HG02763 (cell line): ENCODE measurements at regions not wholly inside any gene's neighbourhood (a gene's known extent, or its start where the extent isn't known, plus 50 kb on each side); places are given as distances from the start of the nearest gene placed in this dataset.

ENCODE experiments used
- ATAC-seq: cut with Tn5 transposase; IDR thresholded peaks from one replicate; pipeline ENCODE4 v1.9.1; 2021; ENCODE audit warnings: mild to moderate bottlenecking, moderate library complexity; ENCODE audit not compliant: unreplicated experiment

DNA sequence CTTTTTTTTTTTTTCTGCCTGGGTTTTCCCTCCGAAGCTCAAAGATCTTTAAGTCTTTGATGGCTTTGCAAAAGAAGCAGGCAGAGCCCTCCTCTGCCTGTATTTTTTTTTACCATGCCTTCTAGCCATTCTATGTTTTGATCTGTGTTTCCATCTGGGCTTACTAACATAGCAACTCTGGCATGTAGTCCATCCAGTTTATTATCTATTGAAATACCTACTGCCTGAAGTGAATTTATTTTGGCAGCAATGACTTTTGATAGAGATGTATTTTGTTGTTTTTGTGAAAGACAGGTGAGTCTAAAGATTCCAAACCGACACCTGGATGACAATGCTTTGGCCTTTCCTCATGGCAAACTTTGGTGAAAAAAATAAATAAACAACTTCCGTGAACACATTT, 1157.7 kb upstream of the MAP3K7 start:
- no peak for ATAC-seq

DNA sequence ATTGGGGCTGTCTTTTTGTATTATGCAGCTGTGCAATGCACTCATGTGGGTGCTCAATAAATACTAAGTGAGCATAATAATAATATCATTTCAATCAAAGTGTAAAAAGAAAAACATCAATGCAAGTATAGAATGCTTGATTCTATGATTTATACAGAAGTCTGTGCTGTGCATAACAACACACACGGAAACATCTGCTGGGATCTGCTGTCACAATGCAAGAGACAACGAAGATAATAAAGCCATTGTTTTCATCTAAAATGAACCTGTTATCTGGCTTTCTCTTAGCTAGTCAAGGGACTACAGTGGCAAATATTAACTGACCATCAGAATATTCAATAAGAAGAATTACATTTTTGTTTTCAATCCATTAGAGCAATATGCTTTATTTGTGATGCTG, 1156.9 kb upstream of the MAP3K7 start:
- ATAC-seq = no peak

GRCh38 chr6:91731939-91732338, 1145.1 kb upstream of the MAP3K7 start:
- ATAC-seq = no peak

DNA sequence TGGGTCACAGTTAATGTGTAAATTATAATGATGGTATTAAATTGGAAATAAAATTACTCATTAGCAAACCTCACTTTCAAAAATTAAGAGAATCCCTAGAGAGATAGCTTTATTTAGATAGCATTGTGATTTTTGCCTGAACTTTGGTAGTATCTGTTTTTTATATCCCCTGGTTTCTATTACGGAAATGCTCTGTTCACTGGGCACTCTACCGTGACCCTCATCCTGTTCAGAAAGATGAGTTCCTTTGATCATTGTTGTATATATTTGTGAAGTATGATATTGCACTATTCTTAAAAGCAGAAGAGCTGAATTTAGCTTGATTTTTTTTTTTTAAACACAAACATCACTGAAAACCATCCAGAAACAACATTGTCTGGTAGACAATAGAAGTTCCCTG, 1143.8 kb upstream of the MAP3K7 start:
- no peak for ATAC-seq

GRCh38 chr6:91720324-91720723, 1133.5 kb upstream of the MAP3K7 start:
- no peak for ATAC-seq

- no peak for ATAC-seq
Observed at GRCh38 chr6:91719414-91719813, 1132.5 kb upstream of the MAP3K7 start.

DNA sequence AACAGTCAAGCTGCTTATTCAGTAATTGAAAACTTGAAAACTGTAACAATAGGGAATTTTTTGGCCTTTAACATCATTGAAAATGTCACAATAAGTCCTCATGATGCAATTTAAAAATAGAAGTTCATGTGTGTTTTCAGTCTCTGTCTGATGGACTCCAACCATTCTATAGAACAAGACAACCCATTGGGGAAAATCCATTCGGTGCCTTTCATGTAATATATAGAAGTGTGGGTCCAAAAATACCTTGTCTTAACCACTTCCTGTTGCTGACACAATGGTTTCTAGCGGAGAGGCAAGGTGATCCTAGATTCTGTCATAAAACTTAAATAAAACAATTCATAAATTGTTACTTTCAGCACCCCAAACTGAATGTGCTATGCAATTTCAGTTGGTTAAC, 1131.3 kb upstream of the MAP3K7 start:
- ATAC-seq = no peak

DNA sequence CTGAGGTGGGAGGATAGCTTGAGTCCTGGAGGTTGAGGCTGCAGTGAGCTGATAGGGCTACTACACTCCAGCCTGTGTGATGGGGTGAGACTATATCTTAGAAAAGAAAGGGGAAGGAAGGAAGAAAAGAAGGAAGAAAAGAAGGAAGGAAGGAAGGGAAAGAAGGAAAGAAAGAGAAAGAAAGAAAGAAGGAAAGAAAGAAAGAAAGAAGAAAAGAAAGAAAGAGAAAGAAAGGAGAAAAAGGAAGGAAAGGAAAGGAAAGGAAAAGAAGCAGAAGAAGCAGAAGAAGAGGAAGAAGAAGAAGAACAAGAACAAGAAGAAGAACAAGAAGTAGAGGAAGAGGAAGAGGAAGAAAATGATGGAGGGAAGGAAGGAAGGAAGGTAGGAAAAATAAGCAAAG, 1130.2 kb upstream of the MAP3K7 start:
- no peak for ATAC-seq

- no peak for ATAC-seq
Observed at GRCh38 chr6:91716361-91716760, 1129.5 kb upstream of the MAP3K7 start.

DNA sequence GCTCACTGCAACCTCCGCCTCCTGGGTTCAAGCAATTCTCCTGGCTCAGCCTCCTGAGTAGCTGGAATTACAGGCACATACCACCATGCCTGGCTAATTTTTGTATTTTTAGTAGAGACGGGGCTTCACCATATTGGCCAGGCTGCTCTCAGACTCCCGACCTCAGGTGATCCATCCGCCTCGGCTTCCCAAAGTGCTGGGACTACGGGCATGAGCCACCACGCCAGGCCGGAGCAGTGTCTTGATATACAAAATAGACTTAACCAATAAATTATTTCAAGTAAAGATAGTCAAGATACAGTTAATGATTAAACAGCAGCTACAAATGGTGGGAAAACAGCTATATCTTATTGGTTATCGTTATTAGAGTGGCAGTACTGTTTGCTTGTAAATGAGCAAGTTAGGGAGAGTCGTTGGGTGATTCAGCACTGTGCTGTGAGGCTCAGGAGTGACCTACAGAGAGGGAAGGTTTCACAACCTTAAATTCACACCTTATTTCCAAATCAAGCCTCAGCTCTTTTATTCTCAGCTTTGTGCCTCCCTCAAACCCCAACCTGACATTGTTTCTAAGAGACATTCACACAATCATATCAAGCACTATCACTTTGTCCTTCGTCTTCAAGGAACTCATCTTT, 1128.4 kb upstream of the MAP3K7 start:
- ATAC-seq = no peak

- ATAC-seq = no peak
Observed at GRCh38 chr6:91713911-91714310, 1127.0 kb upstream of the MAP3K7 start.

DNA sequence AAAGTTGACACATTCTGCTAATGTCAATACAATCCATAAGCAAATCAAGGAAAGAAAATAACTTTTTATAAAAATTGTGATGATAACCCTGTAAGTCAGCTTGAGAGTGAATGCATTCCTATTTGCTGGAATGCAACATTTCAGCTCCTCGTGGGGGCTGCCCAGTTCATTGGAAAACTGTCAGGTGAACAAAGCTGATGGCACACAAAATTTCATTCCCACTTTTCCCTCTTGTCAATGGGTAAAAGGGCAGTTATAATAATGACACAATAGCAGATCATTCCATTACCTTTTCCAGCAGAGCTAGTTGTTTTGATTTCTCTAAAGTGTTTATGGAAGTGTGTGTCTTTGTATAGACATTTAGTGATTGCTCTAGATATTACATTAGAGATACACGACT, 1124.6 kb upstream of the MAP3K7 start:
- no peak for ATAC-seq

DNA sequence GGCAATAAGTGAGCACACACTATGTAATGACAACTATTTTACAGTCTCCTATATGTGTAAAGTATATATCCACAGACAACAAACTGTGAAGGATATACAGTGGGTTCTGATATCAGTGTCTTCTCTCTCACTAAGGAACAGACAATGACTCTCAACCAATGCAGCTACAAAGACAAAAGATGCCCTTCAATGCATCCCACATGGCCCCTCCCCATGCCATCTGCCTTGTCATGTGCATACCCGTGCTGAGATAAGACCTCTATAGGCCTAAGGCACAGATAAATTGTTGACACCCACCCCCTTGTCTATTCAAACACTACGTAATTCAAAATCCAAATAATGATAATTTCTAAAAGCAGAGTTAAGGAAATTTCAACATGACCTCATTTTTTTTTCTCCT, 1123.5 kb upstream of the MAP3K7 start:
- no peak for ATAC-seq

GRCh38 chr6:91708534-91708933, 1121.7 kb upstream of the MAP3K7 start:
- no peak for ATAC-seq

DNA sequence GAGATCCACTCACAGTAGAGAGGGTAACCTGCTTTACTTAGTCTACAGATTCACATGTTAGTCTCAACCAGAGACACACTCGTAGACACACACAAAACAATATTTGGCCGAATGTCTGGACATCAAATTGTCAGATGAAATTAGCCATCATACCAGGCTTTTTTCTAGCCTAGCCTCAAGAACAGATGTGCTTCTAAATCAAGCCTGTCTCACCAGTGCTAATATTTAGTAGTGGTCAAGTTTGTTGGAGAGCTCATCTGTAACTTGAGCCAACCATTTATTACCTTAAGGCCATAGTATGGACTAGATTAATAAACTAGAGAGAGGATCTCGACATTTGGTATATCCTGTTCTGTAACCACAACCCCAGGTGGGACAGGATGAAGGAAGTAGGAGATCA, 1118.8 kb upstream of the MAP3K7 start:
- no peak for ATAC-seq

DNA sequence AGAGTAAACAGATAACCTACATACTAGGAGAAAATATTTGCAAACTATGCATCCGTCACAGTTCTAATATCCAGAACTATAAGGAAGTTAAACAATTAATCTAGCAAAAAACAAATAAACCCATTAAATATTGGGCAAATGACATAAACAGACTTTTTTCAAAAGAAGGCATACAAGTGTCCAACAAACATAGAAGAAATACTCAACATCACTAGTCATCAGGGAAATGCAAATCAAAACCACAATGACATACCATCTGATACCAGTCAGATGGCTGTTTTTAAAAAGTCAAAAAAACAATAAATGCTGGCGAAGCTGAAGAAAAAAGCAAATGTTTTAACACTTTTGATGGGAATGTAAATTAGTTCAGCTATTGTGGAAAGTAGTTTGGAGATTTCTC, 1117.7 kb upstream of the MAP3K7 start:
- no peak for ATAC-seq

DNA sequence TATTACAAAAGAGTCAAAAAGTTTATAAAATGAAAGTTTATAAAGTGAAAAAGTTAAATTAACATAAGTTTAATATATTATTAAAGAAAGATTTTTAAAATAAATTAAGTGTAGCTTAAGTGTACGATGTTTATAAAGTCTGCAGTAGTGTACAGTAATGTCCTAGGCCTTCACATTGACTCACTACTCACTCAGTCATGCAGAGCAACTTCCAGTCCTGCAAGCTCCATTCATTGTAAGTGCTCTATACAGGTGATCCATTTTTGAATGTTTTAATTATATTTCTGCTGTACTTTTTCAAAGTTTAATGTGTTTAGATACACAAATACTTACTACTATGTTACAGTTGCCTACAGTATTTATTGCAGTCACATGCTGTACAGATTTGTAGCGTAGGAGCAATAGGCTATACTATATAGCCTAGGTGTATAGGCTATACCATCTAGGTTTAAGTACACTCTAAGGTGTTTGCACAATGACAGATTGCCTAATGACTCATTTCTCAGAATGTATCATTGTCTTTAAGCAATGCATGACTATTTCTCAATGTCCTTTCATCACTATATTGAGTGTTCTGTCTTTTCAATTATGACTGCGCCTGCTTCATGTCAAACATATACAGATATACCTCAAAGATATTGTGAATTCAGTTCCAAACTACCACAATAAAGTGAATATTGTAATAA, 1110.3 kb upstream of the MAP3K7 start:
- ATAC-seq = no peak

- no peak for ATAC-seq
Observed at GRCh38 chr6:91695221-91695620, 1108.3 kb upstream of the MAP3K7 start.

DNA sequence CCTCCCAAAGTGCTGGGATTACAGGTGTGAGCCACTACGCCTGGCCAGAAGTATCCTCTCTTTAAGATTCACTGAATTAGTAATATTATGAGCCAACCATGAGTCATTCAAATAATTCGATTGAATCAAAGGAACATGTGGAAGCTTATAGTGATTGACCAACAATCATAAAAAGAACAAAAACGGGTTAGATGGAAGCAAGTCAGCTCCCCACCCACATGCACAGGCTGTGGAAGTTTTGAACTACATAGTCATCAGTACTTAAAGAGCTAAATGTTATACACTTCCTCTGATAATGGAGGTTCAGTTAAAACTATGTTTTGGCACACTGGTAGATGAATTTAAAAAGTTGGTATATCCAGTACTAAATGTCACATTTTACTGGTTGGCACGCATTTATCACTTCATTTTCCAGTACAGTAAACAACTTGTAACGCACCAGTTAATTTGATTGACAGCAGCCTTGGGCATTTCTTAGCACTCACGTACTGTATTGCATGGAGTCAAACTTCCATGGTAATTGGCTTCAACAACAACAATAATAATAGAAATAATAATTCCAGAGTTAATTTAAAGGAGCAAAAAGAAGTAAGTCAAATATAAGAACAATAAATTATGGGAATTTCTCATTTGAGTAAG, 1107.3 kb upstream of the MAP3K7 start:
- ATAC-seq = no peak

GRCh38 chr6:91691449-91691848, 1104.6 kb upstream of the MAP3K7 start:
- ATAC-seq = no peak

GRCh38 chr6:91683240-91683639, 1096.4 kb upstream of the MAP3K7 start:
- ATAC-seq = no peak

- ATAC-seq = no peak
Observed at GRCh38 chr6:91681296-91681695, 1094.4 kb upstream of the MAP3K7 start.
